ENCODE measurements at regions not wholly inside any gene's neighbourhood (a gene's known extent, or its start where the extent isn't known, plus 50 kb on each side); places are given as distances from the start of the nearest gene placed in this dataset.
"Not testable (repeated sequence)": the region's sequence is repeated elsewhere in the genome, so short reads cannot be mapped to it uniquely, and the experiment has no call there.

- not testable (repeated sequence) for DNase-seq
Measured at GRCh38 chr20:30899370-30900079, 357.9 kb upstream of the DEFB115 start.

- not testable (repeated sequence) for DNase-seq
Measured at GRCh38 chr20:30900080-30900719, 357.3 kb upstream of the DEFB115 start.

DNA sequence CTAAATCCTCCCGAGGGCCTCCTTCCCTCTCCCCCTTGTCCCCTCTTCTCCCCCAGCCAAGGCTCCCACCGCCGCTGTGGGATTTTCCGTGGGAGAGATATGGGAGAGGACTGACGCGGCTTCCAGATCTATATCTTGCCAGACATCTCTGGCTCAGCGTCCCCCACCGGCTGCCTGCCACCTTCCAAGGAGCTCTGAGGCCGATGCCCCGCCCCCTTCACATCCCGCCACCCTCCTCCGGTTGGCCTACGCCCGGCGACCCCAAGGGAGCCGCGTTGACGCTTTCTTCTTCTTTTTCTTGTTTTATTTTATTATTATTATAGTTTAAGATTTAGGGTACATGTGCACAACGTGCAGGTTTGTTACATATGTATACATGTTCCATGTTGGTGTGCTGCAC lies 352.2 kb upstream of the DEFB115 start:
- not testable (repeated sequence) for DNase-seq

GRCh38 chr20:30910937-30911725 lies 346.3 kb upstream of the DEFB115 start:
- DNase-seq: no peak

DNA sequence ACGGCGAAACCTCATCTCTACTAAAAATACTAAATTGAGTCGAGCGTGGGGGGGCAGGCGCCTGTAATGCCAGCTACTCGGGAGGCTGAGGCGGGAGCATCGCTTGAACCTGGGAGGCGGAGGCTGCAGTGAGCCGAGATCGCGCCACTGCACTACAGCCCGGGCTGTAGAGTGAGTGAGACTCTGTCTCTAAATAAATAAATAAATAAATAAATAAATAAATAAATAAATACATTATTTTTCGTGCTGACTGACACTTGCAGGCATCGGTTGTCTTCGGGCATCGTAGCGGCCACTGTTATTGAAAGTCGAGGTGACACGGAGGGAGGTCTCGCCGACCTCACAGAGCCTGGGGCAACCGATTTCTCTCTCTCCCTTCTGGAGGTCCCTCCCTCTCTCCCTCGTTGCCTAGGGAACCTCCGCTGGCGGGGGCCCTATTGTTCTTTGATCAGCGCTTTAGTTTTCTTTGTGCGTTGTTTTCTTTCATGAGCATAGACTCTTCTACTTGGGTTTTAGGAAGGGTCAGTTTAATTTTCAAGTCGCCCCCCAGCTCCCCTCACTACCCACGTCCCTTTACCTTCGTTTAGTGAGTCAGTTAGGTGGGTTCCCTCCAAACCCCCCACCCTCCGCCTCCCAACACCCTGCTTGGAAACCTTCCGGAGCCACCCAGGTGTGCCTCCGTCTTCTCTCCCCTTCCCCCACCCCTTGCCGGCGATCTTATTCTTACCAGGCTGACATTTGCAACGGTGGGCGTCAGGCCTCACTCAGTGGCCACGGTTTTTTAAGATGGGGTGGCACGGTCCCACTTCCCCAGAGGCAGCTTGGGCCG lies 345.4 kb upstream of the DEFB115 start:
- not testable (repeated sequence) for DNase-seq

- DNase-seq: not testable (repeated sequence)
Measured at GRCh38 chr20:30912661-30913026, 344.8 kb upstream of the DEFB115 start.

GRCh38 chr20:30916404-30916803 lies 341.1 kb upstream of the DEFB115 start:
- not testable (repeated sequence) for DNase-seq

GRCh38 chr20:30919514-30920188 lies 337.8 kb upstream of the DEFB115 start:
- DNase-seq: no peak

DNA sequence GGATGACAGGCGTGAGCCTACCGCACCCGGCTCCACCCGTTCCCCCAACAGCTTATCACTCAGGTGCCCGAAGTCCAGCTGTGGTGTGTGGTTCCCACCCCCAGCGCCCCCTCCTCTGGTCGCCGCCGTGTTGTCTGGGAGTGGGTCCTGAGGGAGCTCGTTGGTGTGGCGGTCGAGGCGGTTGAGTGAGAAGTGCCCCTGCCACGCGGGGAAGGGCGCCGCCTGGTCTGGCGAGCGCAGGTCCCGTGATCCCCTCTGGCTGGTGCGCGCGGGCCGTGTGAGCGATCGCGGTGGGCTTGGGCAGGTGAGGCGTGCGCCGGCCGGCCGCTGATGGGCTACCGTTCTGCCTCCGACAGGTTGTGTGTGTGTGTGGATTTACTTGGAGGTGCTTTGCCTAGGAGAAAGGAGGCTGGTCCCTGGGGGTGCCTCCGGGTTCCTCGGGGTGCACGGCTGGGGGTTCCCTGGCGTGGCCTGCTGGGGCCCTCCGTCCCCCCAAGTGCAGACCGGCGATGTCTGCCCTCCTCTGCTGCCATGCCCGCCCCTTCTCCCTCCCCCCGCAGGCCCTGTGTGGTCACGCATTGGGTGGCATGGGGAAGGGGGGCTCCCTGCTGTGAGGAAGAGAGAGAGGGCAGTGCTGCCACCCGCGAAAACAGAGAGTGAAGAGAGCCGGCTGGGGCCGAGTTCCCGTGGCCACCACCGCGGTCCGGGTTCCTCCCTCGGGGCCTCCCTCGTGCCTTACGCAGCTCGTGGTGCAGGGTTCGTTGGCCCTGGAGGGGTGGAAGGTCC lies 336.0 kb upstream of the DEFB115 start:
- DNase-seq: no peak

DNA sequence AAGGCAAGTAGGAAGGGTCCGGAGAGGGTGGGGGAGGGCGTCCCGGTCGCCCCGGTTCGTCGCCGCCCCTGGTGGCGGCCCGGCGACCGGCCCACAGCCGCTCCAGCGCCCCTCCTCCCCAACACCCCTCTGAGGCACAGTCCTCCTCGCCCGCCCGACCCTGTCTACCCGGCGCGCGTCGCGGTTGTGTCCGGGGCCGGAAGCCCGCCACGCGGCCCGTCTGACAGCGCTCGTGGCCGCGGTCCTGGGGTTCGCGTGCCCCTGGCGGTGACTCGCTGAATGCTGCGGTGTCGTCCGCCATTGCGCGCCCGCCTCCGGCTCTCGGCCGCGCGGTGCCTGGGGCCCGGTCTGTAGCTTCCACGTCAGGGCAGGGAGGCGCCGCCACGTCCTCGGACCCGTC lies 335.3 kb upstream of the DEFB115 start:
- no peak for DNase-seq

DNA sequence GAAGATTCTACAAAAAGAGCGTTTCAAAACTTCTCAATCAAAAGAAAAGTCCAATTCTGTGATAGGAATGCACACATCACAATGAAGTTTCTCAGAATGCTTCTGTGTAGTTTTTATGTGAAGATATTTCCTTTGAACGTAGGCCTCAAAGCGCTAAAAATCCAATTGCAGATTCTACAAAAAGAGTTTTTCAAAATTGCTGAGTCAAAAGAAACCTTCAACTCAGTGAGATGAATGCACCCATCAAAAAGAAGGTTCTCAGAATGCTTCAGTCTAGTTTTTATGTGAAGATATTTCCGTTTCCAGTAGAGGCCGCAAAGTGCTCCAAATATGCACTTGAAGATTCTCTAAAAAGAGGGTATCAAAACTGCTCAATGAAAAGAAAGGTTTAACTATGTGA lies 319.7 kb upstream of the DEFB115 start:
- DNase-seq: no peak

DNA sequence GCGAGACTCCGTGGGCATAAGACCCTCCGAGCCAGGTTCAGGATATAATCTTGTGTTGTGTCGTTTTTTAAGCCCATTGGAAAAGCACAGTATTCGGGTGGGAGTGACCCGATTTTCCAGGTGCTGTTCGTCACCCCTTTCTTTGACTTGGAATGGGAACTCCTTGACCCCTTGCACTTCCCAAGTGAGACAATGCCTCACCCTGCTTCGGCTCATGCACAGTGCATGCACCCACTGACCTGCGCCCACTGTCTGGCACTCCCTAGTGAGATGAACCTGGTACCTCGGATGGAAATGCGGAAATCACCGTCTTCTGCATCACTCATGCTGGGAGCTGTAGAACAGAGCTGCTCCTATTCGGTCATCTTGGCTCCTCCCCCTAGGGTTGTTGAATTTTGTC lies 307.7 kb upstream of the DEFB115 start:
- DNase-seq: no peak

DNA sequence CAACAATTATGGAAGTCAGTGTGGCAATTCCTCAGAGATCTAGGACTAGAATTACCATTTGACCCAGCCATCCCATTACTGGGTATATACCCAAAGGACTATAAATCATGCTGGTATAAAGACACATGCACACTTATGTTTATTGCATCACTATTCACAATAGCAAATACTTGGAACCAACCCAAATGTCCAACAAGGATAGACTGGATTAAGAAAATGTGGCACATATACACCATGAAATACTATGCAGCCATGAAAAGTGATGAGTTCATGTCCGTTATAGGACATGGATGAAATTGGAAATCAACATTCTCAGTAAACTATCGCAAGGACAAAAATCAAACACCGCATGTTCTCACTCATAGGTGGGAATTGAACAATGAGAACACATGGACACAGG lies 306.4 kb upstream of the DEFB115 start:
- not testable (repeated sequence) for DNase-seq

GRCh38 chr20:30956649-30957048 lies 300.8 kb upstream of the DEFB115 start:
- DNase-seq: not testable (repeated sequence)

DNA sequence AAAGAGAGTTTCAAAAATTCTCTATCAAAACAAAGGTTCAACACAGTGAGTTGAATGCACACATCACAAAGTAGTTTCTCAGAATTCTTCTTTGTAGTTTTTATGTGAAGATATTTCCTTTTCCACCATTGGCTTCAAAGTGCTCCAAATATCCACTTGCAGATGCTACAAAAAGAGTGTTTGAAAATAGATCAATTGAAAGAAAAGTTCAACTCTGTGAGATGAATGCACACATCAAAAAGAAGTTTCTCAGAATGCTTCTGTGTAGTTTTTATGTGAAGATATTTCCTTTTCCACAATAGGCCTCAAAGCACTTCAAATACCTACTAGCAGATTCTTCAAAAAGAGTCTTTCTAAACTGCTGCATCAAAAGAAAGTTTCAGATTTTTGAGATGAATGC lies 298.3 kb upstream of the DEFB115 start:
- DNase-seq: not testable (repeated sequence)

DNA sequence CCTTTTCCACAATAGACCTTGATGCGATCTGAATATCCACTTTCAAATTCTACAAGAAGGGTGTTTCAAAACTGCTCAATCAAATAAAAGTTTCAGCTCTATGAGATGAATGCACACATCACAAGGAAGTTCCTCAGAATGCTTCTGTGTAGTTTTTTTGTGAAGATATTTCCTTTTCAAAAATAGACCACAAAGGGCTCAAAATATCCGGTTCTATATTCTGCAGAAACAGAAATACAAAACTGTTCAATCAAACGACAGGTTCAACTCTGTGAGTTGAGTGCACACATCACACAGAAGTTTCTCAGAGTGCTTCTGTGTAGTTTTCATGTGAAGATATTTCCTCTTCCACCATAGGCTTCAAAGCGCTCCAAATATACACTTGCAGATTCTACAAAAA lies 293.9 kb upstream of the DEFB115 start:
- DNase-seq: no peak

- not testable (repeated sequence) for DNase-seq
Measured at GRCh38 chr20:30975859-30976258, 281.6 kb upstream of the DEFB115 start.

- no peak for DNase-seq
Measured at GRCh38 chr20:30985386-30985785, 272.1 kb upstream of the DEFB115 start.

Data from C1 segment of cervical spinal cord (tissue), 14 donors.